Central memory CD8-positive, alpha-beta T cell (primary cell): ENCODE measurements at regions not wholly inside any gene's neighbourhood (a gene's known extent, or its start where the extent isn't known, plus 50 kb on each side); places are given as distances from the start of the nearest gene placed in this dataset.

Experiments
- ATAC-seq: fragments of 150-1000 bp; cut with Tn5 transposase; replicated peaks from 2 replicates; pipeline ENCODE4 v1.10.0; 2022; ENCODE audit warnings: mild to moderate bottlenecking, moderate FRiP score, moderate number of reproducible peaks; ENCODE audit not compliant: poor library complexity, severe bottlenecking; ENCODE audit errors: extremely low read depth
- DNase-seq, 2 donors: peaks; one replicate each; pipeline ENCODE4 v3.0.0; 2021; ENCODE audit warnings: low spot score in 2 of 2
- H3K27ac Mint-ChIP-seq: one replicate; pipeline ENCODE4 v1.8.0; 2022; ENCODE audit warnings: low read depth, mild to moderate bottlenecking, moderate library complexity, mixed read lengths
- H3K27me3 Mint-ChIP-seq: one replicate; pipeline ENCODE4 v1.8.0; 2022; ENCODE audit warnings: mixed read lengths
- H3K36me3 Mint-ChIP-seq: one replicate; pipeline ENCODE4 v1.8.0; 2022; ENCODE audit warnings: mild to moderate bottlenecking, moderate library complexity, mixed read lengths; ENCODE audit not compliant: insufficient read depth
- H3K4me1 Mint-ChIP-seq: one replicate; pipeline ENCODE4 v1.8.0; 2022; ENCODE audit warnings: mixed read lengths
- H3K4me3 Mint-ChIP-seq: one replicate; pipeline ENCODE4 v1.8.0; 2022; ENCODE audit warnings: mild to moderate bottlenecking, moderate library complexity, mixed read lengths
- H3K9me3 Mint-ChIP-seq: one replicate; pipeline ENCODE4 v1.8.0; 2022; ENCODE audit warnings: mixed read lengths

GRCh38 chr20:17010181-17010580 is 216.7 kb upstream of the PCSK2 start:
- no peaks in the 10 kb centered on the region for H3K36me3 Mint-ChIP-seq
- H3K27ac Mint-ChIP-seq = no peak overlapping the region
- H3K4me1 Mint-ChIP-seq = no peaks in the 10 kb centered on the region
- H3K4me3 Mint-ChIP-seq = no peak overlapping the region
- no peak for ATAC-seq
- no peaks in the 10 kb centered on the region for H3K27me3 Mint-ChIP-seq
- DNase-seq = no peak
- H3K9me3 Mint-ChIP-seq = peaks cover 3% of the 10 kb centered on the region

GRCh38 chr20:17012546-17013226 is 214.2 kb upstream of the PCSK2 start:
- ATAC-seq (no peak), DNase-seq (no peak)
- H3K4me1 Mint-ChIP-seq = no peaks in the 10 kb centered on the region
- no peaks in the 10 kb centered on the region for H3K27me3 Mint-ChIP-seq
- no peak overlapping the region for H3K27ac Mint-ChIP-seq
- H3K9me3 Mint-ChIP-seq = no peaks in the 10 kb centered on the region
- H3K4me3 Mint-ChIP-seq = no peak overlapping the region
- no peaks in the 10 kb centered on the region for H3K36me3 Mint-ChIP-seq

- Mint-ChIP-seq H3K27me3 (no peaks in the 10 kb centered on the region), H3K4me3 (no peak overlapping the region), H3K36me3 (no peaks in the 10 kb centered on the region), H3K9me3 (no peaks in the 10 kb centered on the region), H3K4me1 (no peaks in the 10 kb centered on the region), H3K27ac (no peak overlapping the region)
- no peak for ATAC-seq
- no peak for DNase-seq
These were observed 212.6 kb upstream of the PCSK2 start for GRCh38 chr20:17014217-17014616.

DNA sequence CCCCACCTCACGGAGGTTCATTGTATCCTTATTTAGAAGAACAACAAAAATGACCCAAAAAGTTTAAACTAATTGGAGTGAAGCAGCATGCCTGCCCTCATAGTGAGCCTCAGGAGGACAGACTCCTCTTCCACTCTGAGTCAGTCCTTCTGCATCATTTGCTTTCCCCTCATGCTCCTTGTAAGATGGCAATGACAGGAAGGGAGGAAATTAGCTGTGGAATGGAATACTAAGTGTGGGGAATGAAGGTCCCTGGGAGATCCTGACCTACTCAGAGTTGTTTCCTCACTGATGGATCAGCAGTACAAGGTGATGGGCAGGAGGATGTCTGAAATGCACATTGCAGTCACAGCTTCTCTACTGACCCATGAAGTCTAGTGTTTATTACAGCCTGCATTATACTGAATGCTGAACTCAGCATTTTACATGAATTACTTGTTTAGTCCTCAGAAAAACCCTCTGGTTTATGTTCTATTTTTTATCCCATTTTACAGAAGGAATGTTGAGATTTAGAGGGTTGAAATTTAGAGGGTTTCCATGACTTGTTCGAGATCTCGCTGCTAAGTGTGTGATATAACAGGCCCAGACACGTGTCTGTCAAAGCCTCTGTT is 212.0 kb upstream of the PCSK2 start:
- Mint-ChIP-seq H3K27ac (no peak overlapping the region), H3K4me3 (no peak overlapping the region), H3K9me3 (no peaks in the 10 kb centered on the region), H3K27me3 (no peaks in the 10 kb centered on the region), H3K36me3 (no peaks in the 10 kb centered on the region), H3K4me1 (no peaks in the 10 kb centered on the region)
- DNase-seq (no peak), ATAC-seq (no peak)

DNA sequence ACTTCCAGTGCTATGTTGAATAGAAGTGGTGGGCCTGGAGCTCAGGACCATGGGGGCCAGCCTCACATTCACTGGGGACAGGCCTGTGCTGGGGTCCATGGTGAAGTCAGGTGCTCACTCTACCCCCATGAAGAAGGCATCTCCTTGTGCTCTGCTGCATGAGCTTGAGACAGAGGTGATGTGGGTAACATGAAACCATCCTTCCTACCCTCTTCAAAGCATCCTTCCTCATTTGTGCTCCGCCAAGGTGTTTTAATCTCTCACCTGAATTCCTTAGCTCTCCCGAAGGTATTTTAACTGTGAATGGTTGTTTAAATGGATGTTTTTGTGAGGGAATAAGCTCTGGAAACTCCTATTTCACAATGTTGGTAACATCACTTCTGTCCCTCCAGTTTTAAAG is 209.6 kb upstream of the PCSK2 start:
- no peaks in the 10 kb centered on the region for H3K9me3 Mint-ChIP-seq
- H3K36me3 Mint-ChIP-seq = no peaks in the 10 kb centered on the region
- H3K27me3 Mint-ChIP-seq = no peaks in the 10 kb centered on the region
- H3K4me3 Mint-ChIP-seq = no peak overlapping the region
- DNase-seq (no peak), ATAC-seq (no peak)
- no peaks in the 10 kb centered on the region for H3K4me1 Mint-ChIP-seq
- no peak overlapping the region for H3K27ac Mint-ChIP-seq

DNA sequence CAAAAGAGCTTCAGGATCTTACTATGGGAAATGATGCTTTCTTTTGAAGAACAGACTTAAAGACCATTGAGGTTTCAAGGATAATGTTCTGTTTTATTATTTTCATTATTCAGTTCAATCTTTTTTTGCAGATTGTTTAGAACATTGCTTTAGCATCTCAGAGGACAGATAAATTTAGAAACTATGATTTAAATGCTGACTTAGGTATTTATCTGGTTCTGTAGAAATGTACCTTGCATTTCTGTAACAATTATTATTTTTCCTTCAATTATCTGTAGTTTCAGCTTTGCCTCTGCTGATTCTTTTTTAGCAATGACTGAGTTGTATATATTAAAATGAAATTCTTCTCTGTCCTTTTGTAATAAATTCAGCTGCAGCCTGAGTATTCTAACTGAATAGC is 205.4 kb upstream of the PCSK2 start:
- Mint-ChIP-seq H3K9me3 (peaks cover 7% of the 10 kb centered on the region), H3K27ac (no peak overlapping the region), H3K4me1 (no peaks in the 10 kb centered on the region), H3K4me3 (no peak overlapping the region), H3K36me3 (no peaks in the 10 kb centered on the region), H3K27me3 (no peaks in the 10 kb centered on the region)
- ATAC-seq (no peak), DNase-seq (no peak)

DNA sequence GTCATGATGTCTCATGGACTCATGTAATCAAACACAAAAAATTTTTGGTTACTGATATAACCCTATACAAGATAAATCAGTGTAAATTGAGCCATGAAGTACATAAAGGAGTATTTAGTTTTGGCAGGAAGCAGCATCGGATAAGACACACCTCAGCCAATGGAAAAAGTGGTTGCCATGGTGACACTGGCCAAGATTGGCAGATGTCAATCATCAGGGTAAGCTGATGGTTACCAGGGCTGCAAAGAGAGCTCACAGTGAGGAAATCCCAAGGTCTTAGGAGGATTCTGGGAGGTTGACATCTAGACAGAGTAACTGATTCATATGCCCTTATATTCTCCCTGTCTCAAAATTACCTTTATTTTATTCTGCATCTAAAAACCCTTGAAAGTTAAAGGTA is 203.8 kb upstream of the PCSK2 start:
- Mint-ChIP-seq H3K27me3 (no peaks in the 10 kb centered on the region), H3K4me3 (no peak overlapping the region), H3K9me3 (peaks cover 20% of the 10 kb centered on the region), H3K36me3 (no peaks in the 10 kb centered on the region), H3K4me1 (no peaks in the 10 kb centered on the region), H3K27ac (no peak overlapping the region)
- no peak for DNase-seq
- ATAC-seq = no peak

DNA sequence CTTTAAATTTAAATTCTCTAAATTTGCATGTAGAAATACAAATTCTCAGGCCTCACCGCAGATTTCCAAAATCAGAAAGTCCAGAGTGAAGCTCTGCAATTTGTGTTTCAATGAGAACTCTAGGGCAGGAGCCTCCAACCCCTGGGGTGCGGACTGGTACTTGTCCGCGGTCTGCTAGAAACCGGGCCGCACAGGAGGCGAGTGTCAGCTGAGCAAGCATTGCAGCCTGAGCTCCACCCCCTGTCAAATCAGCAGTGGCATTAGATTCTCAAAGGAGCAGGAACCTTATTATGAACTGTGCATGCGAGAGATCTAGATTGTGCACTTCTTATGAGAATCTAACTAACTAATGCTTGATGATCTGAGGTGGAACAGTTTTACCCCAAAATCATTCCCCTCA is 203.0 kb upstream of the PCSK2 start:
- Mint-ChIP-seq H3K36me3 (no peaks in the 10 kb centered on the region), H3K9me3 (peaks cover 20% of the 10 kb centered on the region), H3K4me1 (no peaks in the 10 kb centered on the region), H3K4me3 (no peak overlapping the region), H3K27me3 (no peaks in the 10 kb centered on the region), H3K27ac (no peak overlapping the region)
- ATAC-seq (no peak), DNase-seq (no peak)

GRCh38 chr20:17024513-17025119 is 202.2 kb upstream of the PCSK2 start:
- DNase-seq = no peak
- H3K9me3 Mint-ChIP-seq = peaks cover 20% of the 10 kb centered on the region
- no peaks in the 10 kb centered on the region for H3K27me3 Mint-ChIP-seq
- H3K4me1 Mint-ChIP-seq = no peaks in the 10 kb centered on the region
- H3K36me3 Mint-ChIP-seq = no peaks in the 10 kb centered on the region
- no peak overlapping the region for H3K4me3 Mint-ChIP-seq
- H3K27ac Mint-ChIP-seq = no peak overlapping the region
- ATAC-seq = no peak

DNA sequence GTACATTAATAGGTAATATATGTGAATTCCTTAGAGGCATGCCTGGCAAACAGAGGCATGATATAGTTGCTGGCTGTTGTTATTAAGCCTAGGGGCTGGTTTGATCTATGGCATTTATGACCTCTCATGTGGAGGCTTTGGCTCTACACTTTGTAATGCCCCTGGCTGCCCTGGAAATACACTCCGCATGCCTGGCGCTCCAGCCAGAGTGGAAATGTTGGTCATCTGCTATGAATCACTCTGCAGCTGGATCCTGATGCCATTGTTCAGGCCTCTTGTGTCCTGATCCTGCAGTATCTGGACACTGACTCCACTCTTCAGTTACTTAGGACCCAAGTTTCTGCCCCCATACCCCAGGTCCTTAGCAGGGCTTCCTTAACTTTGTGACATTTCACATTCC is 200.5 kb upstream of the PCSK2 start:
- H3K27me3 Mint-ChIP-seq = no peaks in the 10 kb centered on the region
- H3K4me3 Mint-ChIP-seq = no peak overlapping the region
- H3K9me3 Mint-ChIP-seq = peaks cover 26% of the 10 kb centered on the region
- no peak overlapping the region for H3K27ac Mint-ChIP-seq
- DNase-seq = no peak
- H3K36me3 Mint-ChIP-seq = peaks cover under 1% of the 10 kb centered on the region
- no peak for ATAC-seq
- no peaks in the 10 kb centered on the region for H3K4me1 Mint-ChIP-seq

- ATAC-seq (no peak), DNase-seq (no peak)
- Mint-ChIP-seq H3K9me3 (peaks cover 28% of the 10 kb centered on the region), H3K4me1 (no peaks in the 10 kb centered on the region), H3K4me3 (no peak overlapping the region), H3K36me3 (peaks cover 2% of the 10 kb centered on the region), H3K27me3 (no peaks in the 10 kb centered on the region), H3K27ac (no peak overlapping the region)
These were observed 197.1 kb upstream of the PCSK2 start for GRCh38 chr20:17029698-17030097.

DNA sequence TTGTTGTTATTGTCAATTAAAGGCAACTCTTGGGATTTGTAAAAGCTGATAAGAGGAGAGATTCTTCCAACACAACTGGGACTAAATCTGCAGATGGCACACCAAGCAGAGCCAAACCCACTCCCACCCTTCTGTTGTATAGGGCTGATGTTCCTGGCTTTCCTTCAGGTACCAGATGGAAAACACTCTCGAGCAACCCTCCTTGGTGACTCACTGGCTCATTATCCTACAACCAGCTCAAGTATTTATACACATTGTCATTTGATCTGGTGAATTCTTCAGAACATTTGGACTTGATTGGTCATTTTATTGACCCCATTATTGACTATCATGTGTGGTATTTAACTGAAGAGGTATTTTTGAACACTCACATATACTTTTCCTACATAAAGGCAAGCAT is 190.3 kb upstream of the PCSK2 start:
- Mint-ChIP-seq H3K9me3 (peaks cover 14% of the 10 kb centered on the region), H3K27ac (no peak overlapping the region), H3K4me1 (no peaks in the 10 kb centered on the region), H3K4me3 (no peak overlapping the region), H3K27me3 (no peaks in the 10 kb centered on the region), H3K36me3 (no peaks in the 10 kb centered on the region)
- no peak for DNase-seq
- no peak for ATAC-seq

DNA sequence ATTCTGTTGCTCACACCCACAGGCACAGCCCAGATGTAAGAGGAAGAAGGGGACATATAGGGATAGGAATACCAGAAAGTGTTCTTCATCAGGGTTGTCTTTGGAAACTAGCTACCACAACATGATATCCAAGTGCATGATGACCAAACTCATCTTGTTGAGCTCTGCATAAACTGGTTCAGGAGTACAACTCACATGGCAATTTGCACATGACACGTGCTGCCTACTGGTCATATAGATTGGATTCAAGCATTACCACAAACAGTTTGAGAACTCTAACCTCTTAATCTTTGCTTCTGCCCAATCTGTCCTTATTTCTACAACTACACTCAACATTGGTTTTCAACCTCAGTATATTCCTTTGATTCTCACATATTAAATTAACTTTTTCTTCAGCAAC is 184.7 kb upstream of the PCSK2 start:
- Mint-ChIP-seq H3K4me3 (no peak overlapping the region), H3K27me3 (no peaks in the 10 kb centered on the region), H3K9me3 (peaks cover 11% of the 10 kb centered on the region), H3K27ac (no peak overlapping the region), H3K4me1 (no peaks in the 10 kb centered on the region), H3K36me3 (no peaks in the 10 kb centered on the region)
- ATAC-seq = no peak
- no peak for DNase-seq
